ENCODE measurements at regions not wholly inside any gene's neighbourhood (a gene's known extent, or its start where the extent isn't known, plus 50 kb on each side); places are given as distances from the start of the nearest gene placed in this dataset.

DNA sequence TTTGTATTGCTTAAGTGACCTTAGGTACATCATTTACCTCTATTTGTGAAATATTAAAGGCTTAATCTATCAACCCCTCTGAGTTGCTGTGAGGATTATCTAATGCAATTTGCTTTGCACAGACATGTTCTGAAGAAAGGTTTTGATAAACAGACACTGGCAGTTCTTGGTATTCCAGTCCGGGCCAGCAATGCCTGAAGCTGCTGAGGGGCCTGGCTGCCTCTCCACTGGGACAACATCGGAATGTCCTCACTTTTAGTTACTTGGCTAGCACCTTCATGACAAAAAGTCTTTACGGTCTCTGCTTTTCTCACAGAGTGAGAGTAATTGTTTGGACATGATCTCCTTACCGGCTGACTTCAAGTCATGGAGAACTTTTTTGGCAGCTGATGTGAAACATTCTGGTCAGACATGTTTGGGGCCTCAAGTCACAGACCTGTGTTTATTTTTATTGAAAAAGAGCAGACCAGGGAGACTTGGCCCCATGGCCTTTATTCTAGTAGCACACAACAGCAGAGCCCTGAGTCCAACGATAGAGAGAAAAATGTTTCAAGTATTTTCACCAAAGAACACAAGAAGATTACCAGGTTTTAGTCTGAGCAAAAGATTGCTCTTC is 1112.3 kb upstream of the FANCL start:
- TF ChIP-seq, protein P1, sequence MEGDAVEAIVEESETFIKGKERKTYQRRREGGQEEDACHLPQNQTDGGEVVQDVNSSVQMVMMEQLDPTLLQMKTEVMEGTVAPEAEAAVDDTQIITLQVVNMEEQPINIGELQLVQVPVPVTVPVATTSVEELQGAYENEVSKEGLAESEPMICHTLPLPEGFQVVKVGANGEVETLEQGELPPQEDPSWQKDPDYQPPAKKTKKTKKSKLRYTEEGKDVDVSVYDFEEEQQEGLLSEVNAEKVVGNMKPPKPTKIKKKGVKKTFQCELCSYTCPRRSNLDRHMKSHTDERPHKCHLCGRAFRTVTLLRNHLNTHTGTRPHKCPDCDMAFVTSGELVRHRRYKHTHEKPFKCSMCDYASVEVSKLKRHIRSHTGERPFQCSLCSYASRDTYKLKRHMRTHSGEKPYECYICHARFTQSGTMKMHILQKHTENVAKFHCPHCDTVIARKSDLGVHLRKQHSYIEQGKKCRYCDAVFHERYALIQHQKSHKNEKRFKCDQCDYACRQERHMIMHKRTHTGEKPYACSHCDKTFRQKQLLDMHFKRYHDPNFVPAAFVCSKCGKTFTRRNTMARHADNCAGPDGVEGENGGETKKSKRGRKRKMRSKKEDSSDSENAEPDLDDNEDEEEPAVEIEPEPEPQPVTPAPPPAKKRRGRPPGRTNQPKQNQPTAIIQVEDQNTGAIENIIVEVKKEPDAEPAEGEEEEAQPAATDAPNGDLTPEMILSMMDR (IDR thresholded peaks at IDR 0.05): no peak
- no peak for TF ChIP-seq POLR2A (IDR thresholded peaks at IDR 0.05)

Data from Peyer's patch (tissue), 4 donors.